DOHH2 (cell line): ENCODE measurements at regions not wholly inside any gene's neighbourhood (a gene's known extent, or its start where the extent isn't known, plus 50 kb on each side); places are given as distances from the start of the nearest gene placed in this dataset.

Source experiments
- EZH2phosphoT487 ChIP-seq: fragments of 200-600 bp; sonication (generic); IDR thresholded peaks from 2 replicates; pipeline ENCODE4 v1.6.1; 2017; ENCODE audit warnings: borderline replicate concordance, mild to moderate bottlenecking, antibody characterized with exemption, low read length, moderate library complexity, mixed read lengths
- TF ChIP-seq, protein P1 (sequence below): fragments of 200-600 bp; sonication (generic); IDR thresholded peaks from one replicate; pipeline ENCODE4 v1.5.1; 2014; ENCODE audit warnings: antibody characterized with exemption, mild to moderate bottlenecking, low read depth, low read length; ENCODE audit not compliant: poor library complexity, severe bottlenecking

DNA sequence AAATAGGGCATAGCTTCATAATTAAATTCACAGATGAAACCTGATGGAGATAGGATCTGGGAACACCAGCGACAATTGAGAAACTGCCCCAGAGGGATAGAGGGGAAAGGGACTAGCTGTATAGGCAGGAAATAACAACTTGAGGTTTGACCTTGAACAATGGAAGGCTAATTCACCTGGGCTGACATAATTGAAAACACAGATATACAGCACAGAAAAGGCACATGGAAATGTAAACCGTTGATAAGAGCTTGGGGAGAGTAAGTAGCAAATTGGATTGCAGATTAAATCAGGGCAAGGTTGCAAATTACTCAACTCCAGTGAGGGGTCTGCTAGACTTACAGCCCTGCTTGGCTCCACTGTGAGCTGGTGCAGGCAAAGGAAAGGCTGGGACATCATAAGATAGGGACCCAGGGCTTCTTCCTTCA lies 246.7 kb downstream of the DLEU7 start:
- TF ChIP-seq, protein P1, sequence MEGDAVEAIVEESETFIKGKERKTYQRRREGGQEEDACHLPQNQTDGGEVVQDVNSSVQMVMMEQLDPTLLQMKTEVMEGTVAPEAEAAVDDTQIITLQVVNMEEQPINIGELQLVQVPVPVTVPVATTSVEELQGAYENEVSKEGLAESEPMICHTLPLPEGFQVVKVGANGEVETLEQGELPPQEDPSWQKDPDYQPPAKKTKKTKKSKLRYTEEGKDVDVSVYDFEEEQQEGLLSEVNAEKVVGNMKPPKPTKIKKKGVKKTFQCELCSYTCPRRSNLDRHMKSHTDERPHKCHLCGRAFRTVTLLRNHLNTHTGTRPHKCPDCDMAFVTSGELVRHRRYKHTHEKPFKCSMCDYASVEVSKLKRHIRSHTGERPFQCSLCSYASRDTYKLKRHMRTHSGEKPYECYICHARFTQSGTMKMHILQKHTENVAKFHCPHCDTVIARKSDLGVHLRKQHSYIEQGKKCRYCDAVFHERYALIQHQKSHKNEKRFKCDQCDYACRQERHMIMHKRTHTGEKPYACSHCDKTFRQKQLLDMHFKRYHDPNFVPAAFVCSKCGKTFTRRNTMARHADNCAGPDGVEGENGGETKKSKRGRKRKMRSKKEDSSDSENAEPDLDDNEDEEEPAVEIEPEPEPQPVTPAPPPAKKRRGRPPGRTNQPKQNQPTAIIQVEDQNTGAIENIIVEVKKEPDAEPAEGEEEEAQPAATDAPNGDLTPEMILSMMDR, result no peak
- TF ChIP-seq EZH2phosphoT487, result no peak
